CD4-positive, alpha-beta T cell treated with Interleukin-1 beta for 1 hour (primary cell): ENCODE measurements at regions not wholly inside any gene's neighbourhood (a gene's known extent, or its start where the extent isn't known, plus 50 kb on each side); places are given as distances from the start of the nearest gene placed in this dataset.

Experiments used
- DNase-seq, 2 donors: peaks; one replicate each; pipeline ENCODE4 v3.0.0-alpha.2; 2020 to 2022

DNA sequence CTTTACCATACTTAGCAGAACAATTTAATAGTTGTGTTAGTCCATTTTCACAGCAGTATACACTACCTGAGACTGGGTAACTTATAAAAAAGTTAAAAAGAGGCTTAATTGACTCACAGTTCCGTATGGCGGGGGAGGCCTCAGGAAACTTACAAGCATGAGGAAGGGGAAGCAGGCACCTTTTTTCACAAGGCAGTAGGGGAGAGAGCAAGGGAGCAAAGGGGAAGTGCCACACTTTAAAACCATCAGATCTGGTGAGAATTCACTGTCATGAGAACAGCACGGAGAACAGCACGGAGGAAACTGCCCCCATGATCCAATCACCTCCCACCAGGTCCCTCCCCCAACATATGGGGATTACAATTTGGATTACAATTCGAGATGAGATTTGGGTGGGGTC, 269.9 kb downstream of the MTRR start:
- DNase-seq: no peak

DNA sequence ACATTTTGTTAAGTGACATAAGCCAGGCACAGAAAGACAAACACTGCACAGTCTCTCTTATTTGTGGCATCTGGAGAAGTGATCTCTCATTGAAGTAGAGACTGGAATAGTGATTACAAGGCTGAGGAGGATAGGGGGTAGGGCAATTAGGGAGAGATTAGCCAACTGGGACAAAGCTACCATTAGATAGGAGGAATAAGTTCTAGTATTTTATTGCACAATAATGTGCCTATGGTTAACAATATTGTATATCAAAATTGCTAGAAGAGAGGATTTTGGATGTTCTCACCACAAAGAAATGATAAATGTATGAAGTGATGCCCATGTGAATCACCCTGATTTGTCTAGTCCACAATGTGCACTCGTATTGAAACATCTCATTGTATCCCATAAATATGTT, 281.8 kb downstream of the MTRR start:
- DNase-seq: no peak

DNA sequence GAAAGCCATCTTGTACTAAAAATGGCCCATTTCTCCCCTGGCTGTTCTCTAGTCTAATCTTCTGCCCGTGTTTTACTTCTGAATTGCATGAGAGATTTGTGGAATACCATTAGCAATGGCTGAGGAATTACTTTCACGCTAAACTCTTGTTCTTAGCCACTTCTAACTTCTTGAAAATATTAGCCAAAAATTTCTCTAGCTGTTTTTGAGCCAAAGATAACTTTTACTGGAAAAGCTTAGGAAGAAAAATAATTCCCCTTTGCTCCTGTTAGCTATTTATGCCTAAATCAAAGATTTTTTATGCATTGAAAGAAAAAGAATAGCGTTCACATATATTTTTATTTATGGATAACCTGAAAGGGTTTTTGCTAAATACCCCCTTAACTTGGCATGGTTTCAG, 287.8 kb downstream of the MTRR start:
- DNase-seq: no peak

DNA sequence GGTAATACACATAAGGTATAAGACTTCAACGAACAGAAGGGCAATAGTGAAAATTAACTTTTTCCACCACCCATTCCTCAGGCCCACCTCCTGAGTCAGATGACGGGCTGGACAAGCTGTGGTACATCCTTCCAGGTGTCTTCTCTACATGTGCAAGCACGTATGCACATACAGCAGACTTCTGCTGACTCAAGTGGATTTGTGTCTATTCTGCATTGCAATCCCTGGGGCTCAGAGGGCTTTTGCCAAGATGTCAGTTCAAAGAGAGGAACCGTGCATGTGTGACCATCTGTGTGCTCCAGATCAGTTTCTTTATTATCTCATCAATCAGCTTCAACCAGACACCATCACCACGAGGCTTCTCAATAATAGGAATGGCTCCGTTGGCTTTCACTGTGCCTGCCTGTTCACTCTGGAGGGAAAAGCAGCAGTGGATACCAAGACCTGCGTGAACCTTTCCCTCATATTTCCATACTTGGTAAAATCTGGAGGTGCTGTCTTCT, 288.4 kb downstream of the MTRR start:
- no peak for DNase-seq

DNA sequence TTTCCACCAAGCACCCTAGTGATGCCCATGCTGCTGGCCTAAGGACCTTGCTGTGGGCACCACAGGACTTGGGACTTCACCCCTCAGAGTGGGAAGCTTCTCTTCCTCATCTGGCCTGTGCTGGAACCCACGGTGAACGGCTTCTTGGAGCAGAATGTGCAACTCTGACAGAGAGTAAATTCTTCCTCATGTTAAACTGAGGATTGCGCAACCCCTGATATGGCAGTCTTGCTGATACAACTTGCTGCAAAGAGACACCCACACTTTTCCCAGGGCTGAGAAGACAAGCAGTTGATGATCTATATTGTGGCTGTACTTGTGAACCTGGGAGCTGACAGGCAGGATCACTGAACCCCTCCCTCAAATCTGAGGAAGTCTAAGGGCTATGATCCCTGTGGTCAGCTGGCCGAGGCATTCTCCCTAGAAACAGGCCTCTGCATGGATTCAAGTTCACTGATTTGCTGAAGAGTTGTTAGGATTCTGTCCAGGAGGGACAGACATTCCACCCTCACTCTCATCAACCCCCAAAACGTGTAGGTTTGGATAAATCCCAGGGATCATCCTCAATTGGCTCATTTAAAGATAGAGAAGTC, 307.2 kb downstream of the MTRR start:
- no peak for DNase-seq

DNA sequence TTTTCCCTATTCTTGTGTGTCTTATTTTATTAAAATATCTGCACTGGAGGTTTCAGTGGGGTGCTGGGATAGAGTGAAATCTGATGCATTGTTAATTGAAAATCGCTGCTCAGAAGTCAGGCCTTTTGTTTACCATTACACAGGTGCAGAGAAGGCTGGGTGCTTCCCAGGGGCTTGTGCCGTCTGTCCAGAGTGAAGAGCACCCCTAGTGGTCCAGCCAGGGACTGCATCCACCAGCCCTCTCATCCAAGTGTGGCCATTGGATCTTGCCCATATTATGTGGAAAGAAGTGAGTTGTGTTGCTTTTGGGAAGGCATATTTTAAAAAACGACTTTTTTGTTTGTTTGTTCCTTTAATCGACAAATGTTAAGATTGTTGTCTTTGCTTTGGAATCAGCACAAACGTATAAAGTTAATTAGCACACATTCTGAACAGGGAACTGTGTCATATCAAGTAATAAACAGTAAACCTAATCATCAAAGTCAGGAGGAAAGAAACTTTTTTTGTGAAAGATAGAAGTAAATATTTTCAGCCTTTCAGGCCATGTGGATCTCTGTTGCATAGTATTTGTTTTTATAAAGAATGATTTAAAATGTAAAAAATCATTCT, 315.6 kb downstream of the MTRR start:
- peak in 1 of 2 donors; percentile 11 for DNase-seq

DNA sequence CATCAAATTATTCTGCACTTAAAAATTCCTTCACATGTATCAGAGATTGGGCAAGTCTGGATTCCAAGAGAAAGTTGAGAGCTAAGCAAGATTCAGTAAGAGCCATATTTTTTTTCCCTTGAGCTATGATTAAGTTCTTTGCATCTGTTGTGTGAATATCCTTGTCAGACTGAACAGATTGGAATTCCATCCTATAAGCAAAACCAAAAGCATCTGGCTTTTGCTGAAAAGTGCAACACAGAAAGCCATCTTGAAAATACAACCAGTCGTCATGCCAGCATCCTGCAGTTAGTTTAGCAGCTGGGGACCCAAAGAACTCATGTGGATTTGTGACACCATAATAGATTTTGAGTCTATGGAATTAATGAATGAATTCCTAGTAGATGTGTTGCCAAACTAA, 316.9 kb downstream of the MTRR start:
- DNase-seq: no peak

DNA sequence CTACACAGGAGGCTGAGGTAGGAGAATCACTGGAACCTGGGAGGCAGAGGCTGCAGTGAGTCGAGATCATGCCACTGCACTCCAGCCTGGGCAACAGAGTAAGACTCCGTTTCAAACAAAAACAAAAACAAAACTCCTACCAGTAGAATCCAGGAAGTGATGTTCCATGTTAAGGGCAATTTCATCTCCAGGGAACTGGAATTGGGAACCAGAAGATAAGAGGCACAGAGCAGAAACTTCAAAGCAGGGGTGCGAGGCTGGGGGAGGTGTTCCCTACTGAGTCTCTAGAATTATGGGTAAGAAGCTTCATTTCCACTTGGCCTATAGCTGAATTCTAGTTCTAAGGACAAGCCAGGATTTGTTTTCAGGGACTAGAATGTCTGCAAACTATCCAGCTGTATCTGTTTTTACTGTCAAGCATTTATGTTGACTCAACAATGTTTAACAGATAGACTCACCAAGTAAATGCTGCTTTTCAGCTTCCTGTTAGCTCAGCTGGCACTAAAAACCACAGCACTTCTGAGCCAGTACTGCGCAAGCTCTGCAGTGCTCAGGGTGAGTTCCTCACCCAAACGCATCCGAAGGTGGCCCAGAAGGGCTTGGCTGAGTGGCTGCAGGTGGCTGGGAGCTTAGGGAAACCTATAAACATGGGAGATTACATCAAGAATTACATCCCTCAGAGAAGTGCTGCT, 320.1 kb downstream of the MTRR start:
- DNase-seq: no peak

DNA sequence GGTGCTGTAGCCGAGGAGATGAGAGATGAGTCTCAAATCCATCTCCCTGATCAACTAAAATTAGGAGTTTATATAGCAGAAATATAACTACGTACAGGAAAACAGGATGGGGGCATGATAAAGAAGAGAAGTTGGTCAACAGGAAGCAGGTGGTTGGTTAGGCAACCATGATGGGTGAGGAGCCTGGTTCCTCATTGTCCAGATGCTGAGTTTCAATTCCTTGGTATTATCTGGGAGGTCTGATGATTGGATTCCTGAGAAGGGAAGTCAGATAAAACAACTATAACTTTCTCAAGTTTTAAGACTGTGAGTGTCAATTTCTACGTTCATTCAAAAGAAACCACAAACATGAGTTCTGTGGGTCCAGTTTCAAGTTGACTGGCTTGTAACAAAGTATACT, 323.9 kb downstream of the MTRR start:
- no peak for DNase-seq

DNA sequence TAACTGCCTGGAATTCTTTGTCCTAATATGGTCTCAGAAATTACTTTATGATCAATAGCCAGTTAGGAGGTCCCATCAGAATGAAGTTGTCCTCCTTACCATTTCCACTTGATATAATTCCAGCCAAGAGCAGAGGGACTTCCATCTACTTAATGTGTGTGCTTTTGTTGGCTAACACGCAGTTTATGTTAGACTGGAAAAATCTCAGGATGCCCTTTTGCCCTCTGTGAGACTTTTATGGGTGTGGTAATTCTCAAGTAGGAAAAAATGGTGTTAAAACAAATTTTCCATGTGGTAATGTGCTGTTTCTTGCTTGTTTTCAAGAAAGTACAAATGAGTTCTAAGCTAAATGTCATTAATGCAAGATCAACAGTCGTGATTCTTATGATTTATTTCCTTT, 327.1 kb downstream of the MTRR start:
- DNase-seq: no peak

DNA sequence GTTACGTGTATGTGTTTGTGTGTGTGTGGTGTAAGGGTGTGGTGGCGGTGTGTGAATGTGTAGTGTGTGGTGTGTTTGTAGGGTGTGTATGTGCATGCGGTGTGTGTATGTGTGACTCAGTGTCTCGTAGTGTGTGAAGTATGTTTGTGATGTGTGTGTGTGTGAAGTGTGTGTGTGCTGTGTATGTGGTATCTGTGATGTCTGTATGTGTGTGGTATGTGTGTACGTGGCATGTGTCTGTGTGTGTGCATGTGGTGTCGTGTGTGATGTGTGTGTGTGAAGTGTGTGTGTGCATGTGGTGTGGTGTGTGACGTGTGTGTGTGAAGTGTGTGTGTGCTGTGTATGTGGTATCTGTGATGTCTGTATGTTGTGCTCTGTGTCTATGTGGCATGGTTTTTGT, 339.4 kb downstream of the MTRR start:
- no peak for DNase-seq

DNA sequence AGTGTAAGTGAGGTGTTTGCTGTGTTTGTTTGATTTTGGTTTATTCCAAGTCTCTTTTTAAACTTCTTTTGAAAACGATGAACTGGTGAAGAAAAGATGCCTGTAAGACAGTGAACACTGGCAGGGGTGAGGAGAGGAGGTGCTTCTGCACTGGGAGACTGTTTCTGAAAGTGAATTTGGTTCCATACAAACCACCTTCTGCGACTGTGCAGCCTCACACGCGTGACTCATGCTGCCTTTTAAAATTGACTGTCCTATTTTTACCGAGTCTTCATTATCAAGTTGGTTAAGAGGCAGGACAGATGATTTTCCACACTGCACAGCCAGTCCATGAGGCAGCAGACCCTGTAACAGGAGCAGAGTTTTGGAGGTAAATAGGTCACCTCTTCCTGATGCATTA, 340.6 kb downstream of the MTRR start:
- DNase-seq: no peak

DNA sequence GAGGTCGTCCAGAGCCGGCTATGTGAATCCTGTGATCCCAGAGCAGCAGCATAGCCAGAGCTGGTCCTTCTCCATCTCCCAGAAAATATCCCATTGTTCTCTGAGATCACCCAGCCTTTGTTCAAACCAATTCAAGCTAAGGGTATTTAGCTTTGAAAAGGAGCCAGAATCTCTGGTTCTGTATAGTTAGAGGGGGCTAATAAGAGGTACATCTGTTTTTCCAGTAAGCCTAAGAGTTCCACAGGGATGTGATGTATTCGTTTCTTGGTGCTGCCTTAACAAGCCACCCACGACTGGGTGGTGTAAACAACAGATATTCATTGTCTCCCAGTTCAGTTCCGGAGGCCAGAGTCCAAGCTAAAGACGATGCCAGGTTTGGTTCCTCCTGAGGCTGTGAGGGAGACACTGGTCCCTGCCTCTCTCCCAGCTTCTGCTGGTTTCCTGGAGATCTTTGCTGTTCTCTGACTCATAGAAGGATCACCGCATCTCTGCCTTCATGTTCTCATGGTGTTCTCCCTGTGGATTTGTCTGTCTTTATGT, 344.8 kb downstream of the MTRR start:
- no peak for DNase-seq

DNA sequence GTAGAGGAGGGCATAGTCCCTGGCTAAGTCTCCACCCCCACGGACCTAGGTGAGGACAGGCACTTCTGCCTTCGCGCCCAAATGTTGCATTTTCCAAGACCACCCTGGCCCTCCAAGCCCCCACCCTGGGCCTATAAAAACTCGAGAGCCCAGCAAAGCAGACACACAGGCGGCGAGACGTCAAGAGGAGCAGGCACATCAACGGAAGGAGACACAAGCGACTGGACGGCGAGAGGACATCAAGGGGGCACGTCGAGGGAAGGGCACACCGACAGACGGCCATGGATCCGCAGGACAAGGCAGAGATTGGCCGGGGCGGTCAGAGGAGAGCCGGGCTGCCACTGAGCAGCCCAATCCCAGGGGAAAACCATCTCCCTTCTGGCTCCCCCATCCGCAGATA, 348.0 kb downstream of the MTRR start:
- DNase-seq: no peak

DNA sequence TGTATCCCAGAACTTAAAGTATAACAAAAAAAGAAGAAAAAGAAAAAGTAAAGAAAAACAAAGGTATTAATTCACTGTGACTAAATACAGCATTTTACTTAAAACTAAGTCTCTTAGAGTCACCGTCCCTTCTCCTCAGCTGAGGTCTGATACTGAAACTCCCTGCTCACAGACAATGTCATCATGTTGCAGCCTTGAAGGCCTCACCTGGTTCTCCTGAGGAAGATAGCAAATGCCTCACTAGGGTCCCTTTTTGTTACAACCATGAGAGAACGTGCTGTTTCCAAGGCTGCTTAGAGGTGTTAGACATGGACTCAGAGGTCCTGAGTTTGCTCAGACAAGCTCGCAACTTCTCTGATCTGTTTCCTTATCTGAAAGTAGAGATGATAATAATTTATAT, 357.2 kb downstream of the MTRR start:
- no peak for DNase-seq

DNA sequence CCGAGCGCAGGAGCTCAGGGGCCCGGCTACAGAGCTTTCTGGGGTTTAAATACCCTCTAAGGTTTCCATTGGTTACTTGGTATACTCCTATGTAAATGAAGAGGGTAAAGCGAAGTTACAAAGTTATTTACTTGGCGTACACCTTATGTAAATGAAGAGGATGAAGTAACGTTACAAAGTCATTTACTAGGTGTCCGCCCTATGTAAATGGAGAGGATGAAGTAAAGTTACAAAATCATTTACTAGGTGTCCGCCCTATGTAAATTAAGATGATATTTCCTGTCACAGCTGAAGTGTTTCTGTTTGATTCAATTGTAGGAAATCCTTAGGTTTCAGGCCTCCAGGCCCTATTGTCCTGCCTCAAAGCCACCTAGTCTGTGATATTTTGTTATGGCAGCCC, 358.2 kb downstream of the MTRR start:
- no peak for DNase-seq

DNA sequence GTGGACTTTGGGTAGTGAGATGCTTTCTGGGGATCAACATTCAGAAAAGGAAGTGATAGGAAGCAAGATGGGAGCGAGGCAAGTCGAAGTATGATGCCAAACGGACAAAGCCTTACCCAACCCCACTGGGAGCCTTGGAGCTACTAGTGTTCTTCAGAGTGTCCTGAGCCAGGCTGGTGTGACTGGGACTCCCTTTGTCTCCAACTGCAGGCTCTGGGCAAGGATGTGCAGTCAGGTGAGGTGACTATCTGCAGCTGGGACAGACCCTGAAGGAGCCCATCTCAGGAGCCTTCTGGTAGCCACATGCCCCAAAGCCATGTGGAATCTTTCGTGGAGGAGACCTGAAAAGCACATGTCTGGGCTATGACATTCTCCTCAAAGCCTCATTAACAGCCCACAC, 360.6 kb downstream of the MTRR start:
- no peak for DNase-seq

DNA sequence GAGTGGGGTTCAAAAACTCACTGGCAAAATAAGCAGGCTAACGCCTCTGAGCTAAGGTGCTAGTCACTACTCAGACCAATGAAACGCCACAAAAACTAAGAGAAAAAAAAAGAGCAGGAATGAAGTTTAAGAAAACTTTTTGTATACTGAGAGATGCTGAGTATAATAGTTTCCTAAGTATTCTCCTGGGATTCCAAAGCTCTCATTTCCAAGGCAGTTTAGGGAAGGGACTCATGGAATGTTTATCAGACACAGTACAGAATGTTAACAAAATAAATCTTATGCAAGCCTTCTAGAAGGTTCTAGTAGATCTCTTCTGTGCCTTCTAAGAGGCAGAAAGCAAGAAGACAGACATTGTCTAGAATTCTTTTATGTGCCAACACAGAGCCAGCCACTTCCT, 361.9 kb downstream of the MTRR start:
- DNase-seq: no peak

DNA sequence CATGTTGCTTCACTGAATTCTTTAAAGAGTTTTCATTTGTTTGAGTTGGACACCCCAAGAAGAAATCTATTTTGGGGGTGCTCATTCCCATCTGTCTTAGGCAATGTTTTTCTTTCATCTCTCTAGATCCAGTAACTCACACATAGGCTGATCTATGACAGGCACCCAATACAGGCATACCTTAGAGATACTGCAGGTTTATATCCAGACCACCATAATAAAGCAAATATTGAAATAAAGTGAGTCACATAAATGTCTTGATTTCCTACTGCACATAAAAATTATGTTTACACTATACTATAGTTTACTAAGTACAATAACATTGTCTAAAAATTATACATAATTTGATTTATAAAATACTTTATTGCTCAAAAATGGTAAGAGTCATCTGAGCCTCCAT, 364.5 kb downstream of the MTRR start:
- DNase-seq: no peak

DNA sequence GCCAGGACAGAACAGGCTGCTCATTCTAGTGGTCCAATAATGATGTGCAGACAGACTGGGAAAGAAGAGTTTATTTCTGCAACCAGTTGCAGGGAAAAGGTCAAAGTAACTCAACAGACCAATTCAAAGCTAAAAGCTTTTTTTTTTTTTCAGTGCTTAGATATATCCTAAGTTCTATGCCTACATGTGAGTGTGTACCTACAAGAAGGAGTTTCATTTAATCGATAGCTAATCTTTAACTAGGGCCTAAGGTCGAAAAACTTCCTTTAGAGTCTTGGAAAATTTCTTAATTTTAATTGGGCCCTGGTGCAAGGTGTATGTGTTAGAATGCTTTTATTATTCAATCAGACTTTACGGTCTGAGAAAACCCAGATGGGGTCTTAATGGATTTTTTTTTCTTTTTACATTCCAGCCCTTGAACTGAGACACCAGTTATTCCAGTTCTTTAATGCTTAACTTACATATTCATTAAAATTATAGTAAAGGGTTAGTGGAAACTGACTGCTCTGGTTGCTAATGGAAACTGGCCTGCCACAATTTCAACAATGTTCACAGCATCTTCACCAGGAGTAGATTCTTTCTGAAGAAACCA, 365.3 kb downstream of the MTRR start:
- DNase-seq: no peak

DNA sequence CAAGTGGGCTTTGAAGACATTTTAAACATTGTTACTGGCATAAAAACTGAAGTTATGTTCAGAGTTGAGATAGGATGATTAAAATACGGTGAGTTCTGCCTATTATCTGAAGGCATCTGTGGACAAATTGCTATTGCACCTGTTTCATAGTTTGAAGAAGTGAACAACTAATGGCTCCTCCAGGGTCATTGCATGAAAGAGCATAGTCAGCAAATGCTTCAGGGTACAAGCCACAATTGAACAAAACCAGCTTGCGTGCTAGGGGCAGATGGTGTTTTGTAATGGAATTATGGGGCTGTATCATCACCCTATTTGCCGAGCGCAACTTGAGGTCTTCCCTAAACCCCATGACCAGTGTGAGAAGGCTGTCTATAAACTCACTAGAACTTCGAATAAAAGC, 369.1 kb downstream of the MTRR start:
- DNase-seq: no peak

DNA sequence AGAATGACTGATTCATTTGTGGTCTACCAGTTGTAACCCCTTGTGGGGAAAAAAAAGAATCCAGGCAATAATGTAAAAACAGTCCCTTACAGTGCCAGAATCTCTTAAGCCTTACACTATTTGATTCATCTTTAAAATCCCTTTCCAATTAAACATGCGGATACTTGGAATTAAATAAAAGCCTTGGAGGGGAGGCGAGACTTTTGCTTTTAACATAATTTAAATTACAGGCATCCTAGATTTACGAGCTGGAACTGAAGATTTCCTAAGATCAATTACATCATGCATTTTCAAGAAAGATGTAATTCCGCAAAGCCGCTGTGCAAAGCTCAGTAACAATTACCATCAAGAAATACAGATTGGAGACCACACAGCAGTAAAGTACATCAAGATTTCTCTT, 370.2 kb downstream of the MTRR start:
- no peak for DNase-seq

DNA sequence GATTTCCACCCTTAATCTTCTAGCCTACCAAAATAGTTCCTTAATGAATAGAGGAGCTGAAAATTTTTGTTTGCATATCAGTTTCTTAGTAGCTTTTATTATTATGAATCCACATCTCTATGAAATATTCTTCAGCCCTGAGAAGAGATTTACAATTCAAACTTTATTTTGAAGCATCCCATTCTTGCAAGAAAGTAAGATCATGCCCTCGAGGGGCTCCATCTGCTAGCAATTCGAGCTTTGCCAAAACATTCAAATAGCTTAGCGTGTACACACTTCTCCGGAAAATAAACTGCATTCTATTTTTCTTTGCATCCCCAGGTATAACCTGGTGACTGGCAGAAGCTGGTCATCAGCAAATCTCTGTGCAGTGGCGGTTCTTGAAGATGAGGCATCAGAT, 370.7 kb downstream of the MTRR start:
- DNase-seq: no peak

DNA sequence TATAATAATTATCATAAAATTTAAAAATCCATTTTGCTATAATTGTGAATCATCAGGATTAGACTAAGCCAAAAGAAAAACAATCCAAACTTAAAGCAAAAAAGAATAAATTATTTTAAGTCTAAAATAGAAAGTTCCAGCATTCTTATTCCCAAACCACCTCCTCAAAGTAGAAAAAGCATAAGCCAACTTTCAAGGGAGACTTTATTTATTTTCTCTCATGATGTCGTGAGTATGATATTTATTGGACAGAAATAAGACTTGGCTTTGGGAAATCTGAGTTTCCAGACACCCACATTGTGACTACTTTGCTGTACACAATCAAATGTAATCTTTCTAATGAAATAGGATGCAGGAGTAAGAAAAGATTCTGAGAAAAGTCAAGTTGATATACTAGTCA, 372.1 kb downstream of the MTRR start:
- DNase-seq: no peak
